GM12878 (cell line): ENCODE measurements at regions not wholly inside any gene's neighbourhood (a gene's known extent, or its start where the extent isn't known, plus 50 kb on each side); places are given as distances from the start of the nearest gene placed in this dataset.

Experiments
- ATAC-seq: fragments of 200-7000 bp; cut with Tn5 transposase; 3 replicates; pipeline ENCODE4 v1.9.1; 2020; ENCODE audit warnings: mild to moderate bottlenecking, moderate library complexity
- BruUV-seq: library from RNA; stranded (reverse); fragments of 400-500 nt; replicated peaks from 2 replicates; lab custom pipeline; 2021; lab: Mats Ljungman, UMichigan
- CTCF ChIA-PET: fragments of 300-600 bp; sonication (Branson Sonifier 250); formaldehyde crosslinking; extraction: SDS; loops from one replicate; lab custom pipeline; 2021; ENCODE audit warnings: inconsistent platforms; lab: Yijun Ruan, JAX
- POLR2A ChIA-PET: fragments of 350-600 bp; formaldehyde crosslinking; extraction: SDS; loops from one replicate; lab custom pipeline; 2021; ENCODE audit warnings: inconsistent platforms; lab: Charles Lee
- RAD21 ChIA-PET: fragments of 300-600 bp; sonication (Branson Sonifier 250); formaldehyde crosslinking; loops from one replicate; lab custom pipeline; 2023; ENCODE audit warnings: antibody characterized with exemption; ENCODE audit not compliant: unreplicated experiment; lab: Charles Lee
- SMC1A ChIA-PET: fragments of 300-600 bp; sonication (Branson Sonifier 250); formaldehyde crosslinking; loops from one replicate; lab custom pipeline; 2023; ENCODE audit not compliant: unreplicated experiment, uncharacterized antibody; lab: Charles Lee
- DNase-seq: peaks from one replicate; pipeline ENCODE4 v3.0.0-alpha.2; 2011; ENCODE audit warnings: low read depth, low spot score
- FAIRE-seq: peaks from 3 replicates; lab custom pipeline; 2011; peaks lifted over from hg19 to GRCh38; lab: Jason Lieb, UNC
- H2AFZ ChIP-seq: 2 replicates; pipeline ENCODE4 v1.6.0; 2011; ENCODE audit warnings: low read depth, low read length, control low read depth; ENCODE audit not compliant: control insufficient read depth
- H3K27ac ChIP-seq: 2 replicates; pipeline ENCODE4 v1.5.1; 2011; ENCODE audit warnings: control low read depth; ENCODE audit not compliant: control insufficient read depth, insufficient read depth
- H3K27me3 ChIP-seq, 2 experiments: replicated peaks in 1 of 2; 2 replicates each; pipeline versions ENCODE4 v1.6.0 to v1.6.1; 2011; ENCODE audit warnings: low read length in 1 of 2; ENCODE audit not compliant: control insufficient read depth in 2 of 2, insufficient read depth in 2 of 2
- H3K36me3 ChIP-seq, 2 experiments: 2 replicates each; pipeline ENCODE4 v1.5.1; 2011; ENCODE audit warnings: low read length in 1 of 2; ENCODE audit not compliant: control insufficient read depth in 2 of 2, insufficient read depth in 2 of 2
- H3K4me1 ChIP-seq: 2 replicates; pipeline ENCODE4 v1.6.1; 2011; ENCODE audit warnings: mild to moderate bottlenecking, low read length, moderate library complexity, mixed read lengths; ENCODE audit not compliant: control insufficient read depth, insufficient read depth
- H3K4me2 ChIP-seq: 2 replicates; pipeline ENCODE4 v1.6.0; 2011; ENCODE audit warnings: control low read depth; ENCODE audit not compliant: control insufficient read depth, insufficient read depth
- H3K4me3 ChIP-seq: fragments of 200-600 bp; sonication (generic); 2 replicates; pipeline ENCODE4 v1.5.1; 2016
- H3K79me2 ChIP-seq: 2 replicates; pipeline ENCODE4 v1.6.0; 2011; ENCODE audit warnings: low read length; ENCODE audit not compliant: control insufficient read depth, insufficient read depth
- H3K9ac ChIP-seq: 2 replicates; pipeline ENCODE4 v1.8.0; 2011; ENCODE audit warnings: low read length, control low read depth, mixed read lengths; ENCODE audit not compliant: control insufficient read depth, insufficient read depth
- H3K9me3 ChIP-seq: replicated peaks from 3 replicates; pipeline ENCODE4 v1.5.1; 2011; ENCODE audit warnings: mild to moderate bottlenecking, low read length; ENCODE audit not compliant: control insufficient read depth, insufficient read depth
- H4K20me1 ChIP-seq: 2 replicates; pipeline ENCODE4 v1.6.0; 2011; ENCODE audit not compliant: control insufficient read depth, insufficient read depth
- CREM ChIP-seq: IDR thresholded peaks from 2 replicates; pipeline ENCODE4 v1.6.1; 2014; ENCODE audit warnings: antibody characterized with exemption, low read depth
- FOXK2 ChIP-seq: fragments of 450-650 bp; IDR thresholded peaks from 2 replicates; pipeline ENCODE4 v1.6.1; 2017; ENCODE audit warnings: mild to moderate bottlenecking, moderate library complexity
- HCFC1 ChIP-seq: fragments of 150-350 bp; IDR thresholded peaks from 2 replicates; pipeline ENCODE4 v1.6.1; 2014; ENCODE audit warnings: low read length
- HDGF ChIP-seq: fragments of 450-650 bp; IDR thresholded peaks from 2 replicates; pipeline ENCODE4 v1.6.1; 2016; ENCODE audit warnings: antibody characterized with exemption
- PML ChIP-seq: IDR thresholded peaks from 2 replicates; pipeline ENCODE4 v1.6.1; 2012; ENCODE audit warnings: low read length, inconsistent platforms
- SREBF1 ChIP-seq: IDR thresholded peaks from 2 replicates; pipeline ENCODE4 v1.6.1; 2012; ENCODE audit warnings: mild to moderate bottlenecking, low read length
- WRNIP1 ChIP-seq: IDR thresholded peaks from 2 replicates; pipeline ENCODE4 v1.6.1; 2011; ENCODE audit warnings: low read depth, low read length, improper control_type of control experiment, borderline replicate concordance
- WGBS: methylation state at CpG from one replicate; pipeline ENCODE4 v1.1.6; 2016; ENCODE audit warnings: low lambda C conversion rate; ENCODE audit not compliant: insufficient replicate concordance, insufficient coverage; ENCODE audit errors: missing lambda C conversion rate; 5-methylcytosine and 5-hydroxymethylcytosine counted together
- in situ Hi-C: fragments of 300-500 bp; cut with MboI; formaldehyde crosslinking; loops from 9 replicates; pipeline ENCODE4 v1.14.3; 2018; ENCODE audit warnings: mixed read lengths
- intact Hi-C: fragments of 100-400 bp; cut with micrococcal nuclease; formaldehyde crosslinking; loops from one replicate; pipeline ENCODE4 v1.14.2; 2022; ENCODE audit not compliant: unreplicated experiment

- SMC1A ChIA-PET = no interaction called here
- CTCF ChIA-PET = no interaction called here
- Histone ChIP-seq H4K20me1 (no peaks in the 10 kb centered on the region), H2AFZ (no peak overlapping the region), H3K79me2 (no peaks in the 10 kb centered on the region), H3K36me3 (no peaks in the 10 kb centered on the region), H3K4me1 (no peaks in the 10 kb centered on the region), H3K9me3 (no peaks in the 10 kb centered on the region), H3K27me3 (no peaks in the 10 kb centered on the region), H3K4me3 (no peak overlapping the region), H3K9ac (no peak overlapping the region), H3K4me2 (no peak overlapping the region), H3K27ac (no peak overlapping the region)
- DNase-seq = no peak
- in situ Hi-C loops = no loop called here
- WGBS = 14% methylated on average over 1 of the region's 1 CpG
- no peak for FAIRE-seq
- TF ChIP-seq WRNIP1 (no peak), SREBF1 (no peak), CREM (no peak), HCFC1 (no peak), HDGF (no peak)
- no TSS peak for BruUV-seq
- no peak for ATAC-seq
- POLR2A ChIA-PET = no interaction called here
- RAD21 ChIA-PET = no interaction called here
- intact Hi-C loops = no loop called here
Measured at GRCh38 chr14:48710133-48710532, 876.0 kb downstream of the RPS29 start.

- no peak for TF ChIP-seq PML
- TF ChIP-seq FOXK2 = no peak
- Histone ChIP-seq H2AFZ (no peak overlapping the region), H3K9ac (no peak overlapping the region), H3K36me3 (no peaks in the 10 kb centered on the region), H3K79me2 (no peaks in the 10 kb centered on the region), H4K20me1 (no peaks in the 10 kb centered on the region), H3K27ac (no peak overlapping the region), H3K4me2 (no peak overlapping the region), H3K4me3 (no peak overlapping the region), H3K27me3 (no peaks in the 10 kb centered on the region), H3K4me1 (no peaks in the 10 kb centered on the region), H3K9me3 (no peaks in the 10 kb centered on the region)
- ChIA-PET SMC1A (no interaction called here), RAD21 (no interaction called here), POLR2A (no interaction called here), CTCF (no interaction called here)
- WGBS = 92% methylated on average over 1 of the region's 1 CpG
- intact Hi-C loops = no loop called here
- DNase-seq = no peak
- in situ Hi-C loops = no loop called here
- BruUV-seq = no TSS peak
- FAIRE-seq = no peak
- ATAC-seq = no peak
Measured at GRCh38 chr14:48709277-48709785, 876.8 kb downstream of the RPS29 start.
